GM19452 (cell line): ENCODE measurements at regions not wholly inside any gene's neighbourhood (a gene's known extent, or its start where the extent isn't known, plus 50 kb on each side); places are given as distances from the start of the nearest gene placed in this dataset.

Experiments
- ATAC-seq: cut with Tn5 transposase; IDR thresholded peaks from one replicate; pipeline ENCODE4 v1.9.1; 2021; ENCODE audit not compliant: unreplicated experiment

GRCh38 chr13:107518292-107518691 is 697.0 kb downstream of the LIG4 start:
- no peak for ATAC-seq

GRCh38 chr13:107516517-107516916 is 698.8 kb downstream of the LIG4 start:
- no peak for ATAC-seq

- no peak for ATAC-seq
Measured at GRCh38 chr13:107512551-107512950, 702.8 kb downstream of the LIG4 start.

GRCh38 chr13:107497661-107498060 is 717.7 kb downstream of the LIG4 start:
- no peak for ATAC-seq

- ATAC-seq = no peak
Measured at GRCh38 chr13:107493266-107493665, 722.1 kb downstream of the LIG4 start.

- no peak for ATAC-seq
Measured at GRCh38 chr13:107482688-107483087, 732.6 kb downstream of the LIG4 start.

GRCh38 chr13:107480130-107480529 is 735.2 kb downstream of the LIG4 start:
- ATAC-seq = no peak

- ATAC-seq = no peak
Measured at GRCh38 chr13:107477772-107478379, 737.5 kb downstream of the LIG4 start.

GRCh38 chr13:107475753-107476453 is 739.4 kb downstream of the LIG4 start:
- ATAC-seq = no peak

GRCh38 chr13:107473253-107473652 is 742.1 kb downstream of the LIG4 start:
- ATAC-seq = no peak

GRCh38 chr13:107466326-107467099 is 748.8 kb downstream of the LIG4 start:
- no peak for ATAC-seq

GRCh38 chr13:107462501-107462900 is 752.8 kb downstream of the LIG4 start:
- ATAC-seq = no peak

- ATAC-seq = no peak
Measured at GRCh38 chr13:107461751-107462150, 753.6 kb downstream of the LIG4 start.

GRCh38 chr13:107459430-107459829 is 755.9 kb downstream of the LIG4 start:
- ATAC-seq = no peak

- ATAC-seq = no peak
Measured at GRCh38 chr13:107458269-107458668, 757.1 kb downstream of the LIG4 start.

GRCh38 chr13:107457686-107458085 is 757.6 kb downstream of the LIG4 start:
- no peak for ATAC-seq

GRCh38 chr13:107456431-107456830 is 758.9 kb downstream of the LIG4 start:
- ATAC-seq = no peak

GRCh38 chr13:107452833-107453232 is 762.5 kb downstream of the LIG4 start:
- ATAC-seq = no peak

GRCh38 chr13:107450931-107451330 is 764.4 kb downstream of the LIG4 start:
- ATAC-seq = no peak

- no peak for ATAC-seq
Measured at GRCh38 chr13:107450431-107450830, 764.9 kb downstream of the LIG4 start.

- no peak for ATAC-seq
Measured at GRCh38 chr13:107447591-107447990, 767.7 kb downstream of the LIG4 start.

GRCh38 chr13:107441279-107441678 is 774.1 kb downstream of the LIG4 start:
- ATAC-seq = no peak
